ENCODE measurements at regions not wholly inside any gene's neighbourhood (a gene's known extent, or its start where the extent isn't known, plus 50 kb on each side); places are given as distances from the start of the nearest gene placed in this dataset. TPM values are rescaled to one million over a fixed set of nuclear protein-coding genes. Genes with fewer than 3 reads are reported as not detected.
"Not testable (repeated sequence)": the region's sequence is repeated elsewhere in the genome, so short reads cannot be mapped to it uniquely, and the experiment has no call there.

GRCh38 chr7:76728571-76728974, 101.5 kb upstream of the POMZP3 start:
- DNase-seq (ENCODE audit: low read depth), result not testable (repeated sequence)

GRCh38 chr7:76723928-76724327, 96.8 kb upstream of the POMZP3 start:
- DNase-seq (ENCODE audit: low read depth), result not testable (repeated sequence)

- DNase-seq (ENCODE audit: low read depth), result not testable (repeated sequence)
Measured at GRCh38 chr7:76716551-76716950, 89.5 kb upstream of the POMZP3 start.

GRCh38 chr7:76712926-76713325, 85.8 kb upstream of the POMZP3 start:
- DNase-seq (ENCODE audit: low read depth), result not testable (repeated sequence)

GRCh38 chr7:76711648-76712047, 84.6 kb upstream of the POMZP3 start:
- not testable (repeated sequence) for DNase-seq (ENCODE audit: low read depth)

- peak; percentile 40 for DNase-seq (ENCODE audit: low read depth)
Measured at GRCh38 chr7:76709703-76710102, 82.6 kb upstream of the POMZP3 start.

GRCh38 chr7:76708446-76708845, 81.4 kb upstream of the POMZP3 start:
- DNase-seq (ENCODE audit: low read depth), result not testable (repeated sequence)

- DNase-seq (ENCODE audit: low read depth), result not testable (repeated sequence)
Measured at GRCh38 chr7:76703815-76704214, 76.7 kb upstream of the POMZP3 start.

- DNase-seq (ENCODE audit: low read depth), result not testable (repeated sequence)
Measured at GRCh38 chr7:76686277-76686676, 59.2 kb upstream of the POMZP3 start.

- DNase-seq (ENCODE audit: low read depth), result not testable (repeated sequence)
Measured at GRCh38 chr7:76684737-76685136, 57.7 kb upstream of the POMZP3 start.

GRCh38 chr7:76683631-76684030, 56.6 kb upstream of the POMZP3 start:
- DNase-seq (ENCODE audit: low read depth), result not testable (repeated sequence)

GRCh38 chr7:76681810-76682209, 54.7 kb upstream of the POMZP3 start:
- not testable (repeated sequence) for DNase-seq (ENCODE audit: low read depth)

GRCh38 chr7:76679174-76679573, 52.1 kb upstream of the POMZP3 start:
- not testable (repeated sequence) for DNase-seq (ENCODE audit: low read depth)

GRCh38 chr7:76678500-76678899, 51.4 kb upstream of the POMZP3 start:
- DNase-seq (ENCODE audit: low read depth), result not testable (repeated sequence)

- not testable (repeated sequence) for DNase-seq (ENCODE audit: low read depth)
Measured at GRCh38 chr7:76676890-76677289, 49.8 kb upstream of the POMZP3 start.

Small RNA genes in the stretch of these regions (small RNA-seq; reads per million reads assigned to genes)
- gene AC114737.2, result not detected

Data from HT1080 (cell line).